WI38 (cell line): ENCODE measurements at regions not wholly inside any gene's neighbourhood (a gene's known extent, or its start where the extent isn't known, plus 50 kb on each side); places are given as distances from the start of the nearest gene placed in this dataset.
"Not testable (repeated sequence)": the region's sequence is repeated elsewhere in the genome, so short reads cannot be mapped to it uniquely, and the experiment has no call there.

Experiments used
- H3K4me3 ChIP-seq: 2 replicates; pipeline ENCODE4 v1.5.1; 2011; ENCODE audit warnings: low read depth, mild to moderate bottlenecking, control low read depth, low read length
- CTCF ChIP-seq: IDR thresholded peaks from 2 replicates; pipeline ENCODE4 v1.5.1; 2012; ENCODE audit warnings: low read depth, mild to moderate bottlenecking, control low read depth, low read length

- TF ChIP-seq CTCF, result no peak
- H3K4me3 ChIP-seq, result no peak overlapping the region
Measured at GRCh38 chr4:64807821-64808220, 398.6 kb upstream of the TECRL start.

- no peak overlapping the region for H3K4me3 ChIP-seq
- TF ChIP-seq CTCF, result no peak
Measured at GRCh38 chr4:64799751-64800150, 390.5 kb upstream of the TECRL start.

- H3K4me3 ChIP-seq, result not testable (repeated sequence)
Measured at GRCh38 chr4:64798828-64799227, 389.6 kb upstream of the TECRL start.

GRCh38 chr4:64796581-64796980, 387.3 kb upstream of the TECRL start:
- TF ChIP-seq CTCF, result no peak
- H3K4me3 ChIP-seq, result no peak overlapping the region

GRCh38 chr4:64784125-64784524, 374.9 kb upstream of the TECRL start:
- TF ChIP-seq CTCF, result no peak

GRCh38 chr4:64781737-64782326, 372.6 kb upstream of the TECRL start:
- TF ChIP-seq CTCF, result 0 out of 2 replicates have a peak, but pooled peaks have one; percentile 11
- H3K4me3 ChIP-seq, result no peak overlapping the region

More at GRCh38 chr4:64784125-64784524, 374.9 kb upstream of the TECRL start:
- no peak overlapping the region for H3K4me3 ChIP-seq

- TF ChIP-seq CTCF, result no peak
- H3K4me3 ChIP-seq, result no peak overlapping the region
Measured at GRCh38 chr4:64780664-64781063, 371.4 kb upstream of the TECRL start.

GRCh38 chr4:64777286-64777685, 368.0 kb upstream of the TECRL start:
- no peak overlapping the region for H3K4me3 ChIP-seq
- no peak for TF ChIP-seq CTCF
